ENCODE measurements at regions not wholly inside any gene's neighbourhood (a gene's known extent, or its start where the extent isn't known, plus 50 kb on each side); places are given as distances from the start of the nearest gene placed in this dataset.

DNA sequence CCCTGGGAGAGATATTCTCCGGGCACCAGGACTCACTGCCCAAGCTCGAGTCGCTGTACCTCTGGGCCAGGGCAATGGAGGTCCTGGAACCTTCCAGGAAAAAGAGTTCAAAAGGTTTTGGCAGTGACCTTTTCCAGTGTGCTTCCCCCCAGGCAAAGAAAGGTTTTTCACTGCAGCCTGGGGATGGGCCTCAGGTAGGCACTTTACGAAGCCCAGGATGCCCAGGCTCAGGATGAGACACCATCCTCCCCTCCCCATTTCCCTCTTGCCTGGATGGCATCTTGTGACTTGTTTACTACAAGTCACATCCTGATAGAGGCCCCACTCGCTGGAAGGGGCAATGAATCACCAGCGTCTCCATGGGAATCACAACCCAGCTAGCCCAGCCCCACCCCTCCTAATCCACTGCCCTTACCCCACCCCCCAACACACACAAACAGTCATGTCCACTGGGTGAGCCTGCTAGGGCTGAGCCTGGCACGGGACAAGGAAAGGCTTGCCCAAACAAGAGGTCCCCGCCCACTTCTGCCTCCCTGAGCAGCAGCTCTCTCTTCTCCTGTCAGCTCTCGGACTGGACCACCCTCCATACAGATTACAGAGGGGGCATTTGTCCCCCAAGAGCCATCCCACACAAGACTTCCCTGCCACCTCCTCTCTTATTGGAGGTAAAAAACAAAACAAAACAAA is 93.8 kb upstream of the SMNDC1 start:
- no peak for TF ChIP-seq REPIN1 (CRISPR knock-in tag; IDR thresholded peaks at IDR 0.05; ENCODE audit: borderline replicate concordance, low read depth)
- TF ChIP-seq NR2F6 (IDR thresholded peaks at IDR 0.05), result no peak
- TF ChIP-seq NR2F6 (CRISPR knock-in tag; IDR thresholded peaks at IDR 0.05), result no peak
- no peak for TF ChIP-seq POLR2A (IDR thresholded peaks at IDR 0.05; ENCODE audit: insufficient read depth in 1 of 2, low read depth in 2 of 2, low read length in 2 of 2)
- no peak for TF ChIP-seq U2AF1 (optimal IDR thresholded peaks at IDR 0.05; ENCODE audit: low read depth, low read length)
- TF ChIP-seq EZH2 (conservative IDR thresholded peaks at IDR 0.05; ENCODE audit: low read depth, low read length), result no peak
- TF ChIP-seq ZFP36L1 (CRISPR knock-in tag; IDR thresholded peaks at IDR 0.05), result no peak
- TF ChIP-seq PREB (CRISPR knock-in tag; IDR thresholded peaks at IDR 0.05), result no peak
- TF ChIP-seq CBX2 (IDR thresholded peaks at IDR 0.05; ENCODE audit: low read depth, low read length), result no peak
- no peak for TF ChIP-seq CBX2 (CRISPR knock-in tag; IDR thresholded peaks at IDR 0.05; ENCODE audit: low read depth)
- no peak for TF ChIP-seq RAD51 (IDR thresholded peaks at IDR 0.05; ENCODE audit: borderline replicate concordance)
- no peak for TF ChIP-seq GLI4 (CRISPR knock-in tag; IDR thresholded peaks at IDR 0.05; ENCODE audit: borderline replicate concordance)
- TF ChIP-seq EP300 (IDR thresholded peaks at IDR 0.05; ENCODE audit: low read depth in 2 of 2, low read length in 2 of 2), result no peak; a peak in 1 of 4 replicates
- TF ChIP-seq EP300 (CRISPR knock-in tag; IDR thresholded peaks at IDR 0.05; ENCODE audit: borderline replicate concordance), result no peak; the same call in 1 of the 2 replicates

Measured in HepG2 (cell line).